ENCODE measurements at regions not wholly inside any gene's neighbourhood (a gene's known extent, or its start where the extent isn't known, plus 50 kb on each side); places are given as distances from the start of the nearest gene placed in this dataset.

DNA sequence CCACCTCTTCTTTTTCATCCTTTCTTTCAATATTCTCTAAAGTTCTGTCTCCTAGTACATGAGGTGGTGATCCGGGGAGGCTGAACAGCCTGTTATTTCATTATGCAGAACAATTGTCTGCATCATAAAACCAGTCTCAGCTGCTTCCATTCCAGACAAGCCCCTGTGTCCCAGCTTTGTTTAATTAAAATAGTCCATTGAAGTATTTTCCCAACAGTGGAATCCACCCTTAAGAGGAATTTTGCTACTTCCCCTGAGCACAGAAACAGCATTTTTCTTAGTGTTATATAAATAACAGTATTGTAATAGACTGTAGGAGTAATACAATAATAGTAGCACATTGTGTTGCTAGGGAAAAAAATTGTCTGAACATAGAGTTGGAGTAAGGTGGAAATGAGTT is 395.4 kb upstream of the TCF4 start:
- TF ChIP-seq CTCF (IDR thresholded peaks at IDR 0.05; ENCODE audit: insufficient read depth, low read length, poor library complexity, severe bottlenecking) (no peak), EZH2phosphoT487 (conservative IDR thresholded peaks at IDR 0.05; ENCODE audit: low read length) (no peak)

Measured in SU-DHL-6 (cell line).